HEK293 (cell line): ENCODE measurements at regions not wholly inside any gene's neighbourhood (a gene's known extent, or its start where the extent isn't known, plus 50 kb on each side); places are given as distances from the start of the nearest gene placed in this dataset.

Source experiments
- CTCF ChIA-PET: fragments of 350-600 bp; formaldehyde crosslinking; extraction: SDS; loops from one replicate; lab custom pipeline; 2021; ENCODE audit warnings: antibody characterized with exemption; lab: Yijun Ruan, JAX
- POLR2A ChIA-PET: fragments of 300-600 bp; formaldehyde crosslinking; extraction: SDS; loops from one replicate; lab custom pipeline; 2020; ENCODE audit warnings: antibody characterized with exemption, inconsistent platforms; lab: Yijun Ruan, JAX
- H3K27ac ChIP-seq: fragments of 200-500 bp; sonication (Bioruptor generic); 2 replicates; pipeline ENCODE4 v1.5.1; 2014; ENCODE audit warnings: low read depth, low read length, control low read depth, inconsistent platforms; ENCODE audit errors: extremely low read depth
- H3K36me3 ChIP-seq, 2 experiments: fragments of 200-500 bp in 1 of 2; sonication (Bioruptor generic) in 1 of 2; 1 replicate in 1 of 2; 2 replicates in 1 of 2; pipeline ENCODE4 v1.5.1; 2014 to 2017; ENCODE audit warnings: inconsistent platforms in 2 of 2, low read length in 2 of 2; ENCODE audit not compliant: control insufficient read depth in 2 of 2, insufficient read depth in 1 of 2
- H3K4me1 ChIP-seq: fragments of 200-500 bp; sonication (Bioruptor generic); 2 replicates; pipeline ENCODE4 v1.5.1; 2014; ENCODE audit warnings: mild to moderate bottlenecking, low read length, inconsistent platforms; ENCODE audit not compliant: control insufficient read depth, insufficient read depth
- H3K4me3 ChIP-seq: 2 replicates; pipeline ENCODE4 v1.5.1; 2011; ENCODE audit warnings: low read depth, mild to moderate bottlenecking, control low read depth, low read length, moderate library complexity
- H3K9me3 ChIP-seq: fragments of 200-500 bp; sonication (Bioruptor generic); 2 replicates; pipeline ENCODE4 v1.5.1; 2014; ENCODE audit warnings: low read depth, low read length, inconsistent platforms; ENCODE audit not compliant: control insufficient read depth, insufficient read depth
- HOXD13 ChIP-seq: sonication (generic); formaldehyde crosslinking; IDR thresholded peaks from 2 replicates; pipeline ENCODE4 v1.8.0; 2022; ENCODE audit warnings: missing genetic modification reagents, borderline replicate concordance
- IKZF3 ChIP-seq: fragments of 450-650 bp; IDR thresholded peaks from 2 replicates; pipeline ENCODE4 v1.5.0; 2018; ENCODE audit warnings: missing biosample characterization, mild to moderate bottlenecking, missing genetic modification characterization, moderate library complexity
- KLF10 ChIP-seq: fragments of 450-650 bp; IDR thresholded peaks from 2 replicates; pipeline ENCODE4 v1.5.1; 2018; ENCODE audit warnings: missing biosample characterization, mild to moderate bottlenecking, missing genetic modification characterization
- KLF16 ChIP-seq: fragments of 450-650 bp; formaldehyde crosslinking; IDR thresholded peaks from 2 replicates; pipeline ENCODE4 v1.5.1; 2017; ENCODE audit warnings: missing biosample characterization, missing genetic modification characterization
- MEIS1 ChIP-seq: sonication (generic); formaldehyde crosslinking; IDR thresholded peaks from 2 replicates; pipeline ENCODE4 v1.8.1; 2022; ENCODE audit warnings: missing genetic modification reagents, mild to moderate bottlenecking, borderline replicate concordance
- MYNN ChIP-seq: fragments of 450-650 bp; formaldehyde crosslinking; IDR thresholded peaks from 2 replicates; pipeline ENCODE4 v1.5.1; 2016; ENCODE audit warnings: missing biosample characterization, missing genetic modification characterization, borderline replicate concordance
- OSR2 ChIP-seq: fragments of 450-650 bp; formaldehyde crosslinking; IDR thresholded peaks from 2 replicates; pipeline ENCODE4 v1.5.1; 2016; ENCODE audit warnings: missing biosample characterization, missing genetic modification characterization
- YY1 ChIP-seq: fragments of 450-650 bp; formaldehyde crosslinking; IDR thresholded peaks from 2 replicates; pipeline ENCODE4 v1.5.1; 2018; ENCODE audit warnings: missing biosample characterization, missing genetic modification characterization
- ZFP3 ChIP-seq: fragments of 450-650 bp; formaldehyde crosslinking; IDR thresholded peaks from 2 replicates; pipeline ENCODE4 v1.5.1; 2016; ENCODE audit warnings: low read depth, missing biosample characterization, missing genetic modification characterization
- ZNF138 ChIP-seq: fragments of 450-650 bp; formaldehyde crosslinking; IDR thresholded peaks from 2 replicates; pipeline ENCODE4 v1.5.1; 2016; ENCODE audit warnings: missing biosample characterization, missing genetic modification characterization, borderline replicate concordance
- ZNF211 ChIP-seq: fragments of 450-650 bp; formaldehyde crosslinking; IDR thresholded peaks from 2 replicates; pipeline ENCODE4 v1.5.1; 2016; ENCODE audit warnings: low read depth, missing biosample characterization, missing genetic modification characterization
- ZNF248 ChIP-seq: fragments of 450-650 bp; formaldehyde crosslinking; IDR thresholded peaks from 2 replicates; pipeline ENCODE4 v1.5.1; 2017; ENCODE audit warnings: missing biosample characterization, missing genetic modification characterization
- ZNF280D ChIP-seq: fragments of 450-650 bp; formaldehyde crosslinking; IDR thresholded peaks from 2 replicates; pipeline ENCODE4 v1.5.1; 2016; ENCODE audit warnings: missing biosample characterization, missing genetic modification characterization
- ZNF426 ChIP-seq: fragments of 450-650 bp; formaldehyde crosslinking; IDR thresholded peaks from 2 replicates; pipeline ENCODE4 v1.5.1; 2017; ENCODE audit warnings: missing biosample characterization, missing genetic modification characterization, mild to moderate bottlenecking, inconsistent platforms, moderate library complexity
- ZNF433 ChIP-seq: fragments of 450-650 bp; formaldehyde crosslinking; IDR thresholded peaks from 2 replicates; pipeline ENCODE4 v1.5.1; 2016; ENCODE audit warnings: missing biosample characterization, missing genetic modification characterization, low read depth
- ZNF549 ChIP-seq: fragments of 450-650 bp; IDR thresholded peaks from 2 replicates; pipeline ENCODE4 v1.5.1; 2018; ENCODE audit warnings: missing biosample characterization, missing genetic modification characterization, mild to moderate bottlenecking, inconsistent platforms, moderate library complexity
- ZNF560 ChIP-seq: fragments of 450-650 bp; formaldehyde crosslinking; IDR thresholded peaks from 2 replicates; pipeline ENCODE4 v1.5.1; 2017; ENCODE audit warnings: missing biosample characterization, missing genetic modification characterization, borderline replicate concordance
- ZNF785 ChIP-seq: fragments of 450-650 bp; formaldehyde crosslinking; IDR thresholded peaks from 2 replicates; pipeline ENCODE4 v1.5.1; 2016; ENCODE audit warnings: missing biosample characterization, missing genetic modification characterization
- ZNF792 ChIP-seq: fragments of 450-650 bp; formaldehyde crosslinking; IDR thresholded peaks from 2 replicates; pipeline ENCODE4 v1.5.1; 2016; ENCODE audit warnings: missing biosample characterization, missing genetic modification characterization
- TF ChIP-seq, protein P1 (sequence below): fragments of 450-650 bp; formaldehyde crosslinking; IDR thresholded peaks from 2 replicates; pipeline ENCODE4 v1.5.1; 2016; ENCODE audit warnings: missing biosample characterization, missing genetic modification characterization
- TF ChIP-seq, protein P2 (sequence below): fragments of 450-650 bp; formaldehyde crosslinking; IDR thresholded peaks from 2 replicates; pipeline ENCODE4 v1.5.1; 2017; ENCODE audit warnings: missing biosample characterization, missing genetic modification characterization
- TF ChIP-seq, protein P3 (sequence below): fragments of 450-650 bp; formaldehyde crosslinking; IDR thresholded peaks from 2 replicates; pipeline ENCODE4 v1.5.1; 2016; ENCODE audit warnings: missing biosample characterization, missing genetic modification characterization
- TF ChIP-seq, protein P4 (sequence below): fragments of 450-650 bp; formaldehyde crosslinking; IDR thresholded peaks from 2 replicates; pipeline ENCODE4 v1.5.1; 2016; ENCODE audit warnings: missing biosample characterization, missing genetic modification characterization

GRCh38 chr3:150355574-150355973, 52.5 kb upstream of the TSC22D2 start:
- Histone ChIP-seq H3K36me3 (no peaks in the 10 kb centered on the region), H3K9me3 (no peaks in the 10 kb centered on the region), H3K4me3 (no peak overlapping the region), H3K27ac (no peak overlapping the region), H3K4me1 (no peaks in the 10 kb centered on the region)
- TF ChIP-seq YY1 (tag by site-specific recombination) = no peak
- TF ChIP-seq ZNF211 (tag by site-specific recombination) = no peak
- TF ChIP-seq KLF10 (tag by site-specific recombination) = no peak
- TF ChIP-seq ZNF248 = no peak
- no peak for TF ChIP-seq HOXD13 (CRISPR knock-in tag)
- no peak for TF ChIP-seq IKZF3
- no peak for TF ChIP-seq ZNF792
- no peak for TF ChIP-seq ZNF426
- no peak for TF ChIP-seq ZNF433
- no peak for TF ChIP-seq ZNF138 (tag by site-specific recombination)
- no peak for TF ChIP-seq ZNF560 (tag by site-specific recombination)
- TF ChIP-seq MEIS1 (CRISPR knock-in tag) = no peak
- TF ChIP-seq ZNF549 (tag by site-specific recombination) = no peak
- TF ChIP-seq, protein P1, sequence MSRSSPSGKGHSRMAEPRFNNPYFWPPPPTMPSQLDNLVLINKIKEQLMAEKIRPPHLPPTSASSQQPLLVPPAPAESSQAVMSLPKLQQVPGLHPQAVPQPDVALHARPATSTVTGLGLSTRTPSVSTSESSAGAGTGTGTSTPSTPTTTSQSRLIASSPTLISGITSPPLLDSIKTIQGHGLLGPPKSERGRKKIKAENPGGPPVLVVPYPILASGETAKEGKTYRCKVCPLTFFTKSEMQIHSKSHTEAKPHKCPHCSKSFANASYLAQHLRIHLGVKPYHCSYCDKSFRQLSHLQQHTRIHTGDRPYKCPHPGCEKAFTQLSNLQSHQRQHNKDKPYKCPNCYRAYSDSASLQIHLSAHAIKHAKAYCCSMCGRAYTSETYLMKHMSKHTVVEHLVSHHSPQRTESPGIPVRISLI (tag by site-specific recombination) = no peak
- CTCF ChIA-PET = interaction anchor here (0.7 kb wide), 1 partner anchor 69 kb away, joined by 3 read pairs; no protein-coding TSS in a partner anchor
- POLR2A ChIA-PET = no interaction called here

- H3K27ac ChIP-seq = no peak overlapping the region
- no peak overlapping the region for H3K4me3 ChIP-seq
- CTCF ChIA-PET = interaction anchor here (0.7 to 1.0 kb wide), 2 partner anchors 10 to 66 kb away, joined by 3 read pairs; no protein-coding TSS in a partner anchor
- H3K9me3 ChIP-seq = no peaks in the 10 kb centered on the region
- no peaks in the 10 kb centered on the region for H3K36me3 ChIP-seq
- no peaks in the 10 kb centered on the region for H3K4me1 ChIP-seq
- TF ChIP-seq ZFP3 (tag by site-specific recombination) (no peak), ZNF280D (tag by site-specific recombination) (no peak)
- TF ChIP-seq, protein P2, sequence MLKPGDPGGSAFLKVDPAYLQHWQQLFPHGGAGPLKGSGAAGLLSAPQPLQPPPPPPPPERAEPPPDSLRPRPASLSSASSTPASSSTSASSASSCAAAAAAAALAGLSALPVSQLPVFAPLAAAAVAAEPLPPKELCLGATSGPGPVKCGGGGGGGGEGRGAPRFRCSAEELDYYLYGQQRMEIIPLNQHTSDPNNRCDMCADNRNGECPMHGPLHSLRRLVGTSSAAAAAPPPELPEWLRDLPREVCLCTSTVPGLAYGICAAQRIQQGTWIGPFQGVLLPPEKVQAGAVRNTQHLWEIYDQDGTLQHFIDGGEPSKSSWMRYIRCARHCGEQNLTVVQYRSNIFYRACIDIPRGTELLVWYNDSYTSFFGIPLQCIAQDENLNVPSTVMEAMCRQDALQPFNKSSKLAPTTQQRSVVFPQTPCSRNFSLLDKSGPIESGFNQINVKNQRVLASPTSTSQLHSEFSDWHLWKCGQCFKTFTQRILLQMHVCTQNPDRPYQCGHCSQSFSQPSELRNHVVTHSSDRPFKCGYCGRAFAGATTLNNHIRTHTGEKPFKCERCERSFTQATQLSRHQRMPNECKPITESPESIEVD (tag by site-specific recombination) = no peak
- POLR2A ChIA-PET = no interaction called here
Measured at GRCh38 chr3:150352931-150353330, 55.2 kb upstream of the TSC22D2 start.

- POLR2A ChIA-PET = no interaction called here
- H3K27ac ChIP-seq = no peak overlapping the region
- no peak overlapping the region for H3K4me3 ChIP-seq
- H3K9me3 ChIP-seq = no peaks in the 10 kb centered on the region
- CTCF ChIA-PET = no interaction called here
- no peaks in the 10 kb centered on the region for H3K36me3 ChIP-seq
- no peaks in the 10 kb centered on the region for H3K4me1 ChIP-seq
- TF ChIP-seq OSR2 (tag by site-specific recombination) (no peak), ZNF785 (tag by site-specific recombination) (no peak), MYNN (tag by site-specific recombination) (no peak), KLF16 (tag by site-specific recombination) (no peak), ZNF211 (tag by site-specific recombination) (no peak)
- TF ChIP-seq, protein P3, sequence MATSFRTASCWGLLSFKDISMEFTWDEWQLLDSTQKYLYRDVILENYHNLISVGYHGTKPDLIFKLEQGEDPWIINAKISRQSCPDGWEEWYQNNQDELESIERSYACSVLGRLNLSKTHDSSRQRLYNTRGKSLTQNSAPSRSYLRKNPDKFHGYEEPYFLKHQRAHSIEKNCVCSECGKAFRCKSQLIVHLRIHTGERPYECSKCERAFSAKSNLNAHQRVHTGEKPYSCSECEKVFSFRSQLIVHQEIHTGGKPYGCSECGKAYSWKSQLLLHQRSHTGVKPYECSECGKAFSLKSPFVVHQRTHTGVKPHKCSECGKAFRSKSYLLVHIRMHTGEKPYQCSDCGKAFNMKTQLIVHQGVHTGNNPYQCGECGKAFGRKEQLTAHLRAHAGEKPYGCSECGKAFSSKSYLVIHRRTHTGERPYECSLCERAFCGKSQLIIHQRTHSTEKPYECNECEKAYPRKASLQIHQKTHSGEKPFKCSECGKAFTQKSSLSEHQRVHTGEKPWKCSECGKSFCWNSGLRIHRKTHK = no peak
- TF ChIP-seq, protein P4, sequence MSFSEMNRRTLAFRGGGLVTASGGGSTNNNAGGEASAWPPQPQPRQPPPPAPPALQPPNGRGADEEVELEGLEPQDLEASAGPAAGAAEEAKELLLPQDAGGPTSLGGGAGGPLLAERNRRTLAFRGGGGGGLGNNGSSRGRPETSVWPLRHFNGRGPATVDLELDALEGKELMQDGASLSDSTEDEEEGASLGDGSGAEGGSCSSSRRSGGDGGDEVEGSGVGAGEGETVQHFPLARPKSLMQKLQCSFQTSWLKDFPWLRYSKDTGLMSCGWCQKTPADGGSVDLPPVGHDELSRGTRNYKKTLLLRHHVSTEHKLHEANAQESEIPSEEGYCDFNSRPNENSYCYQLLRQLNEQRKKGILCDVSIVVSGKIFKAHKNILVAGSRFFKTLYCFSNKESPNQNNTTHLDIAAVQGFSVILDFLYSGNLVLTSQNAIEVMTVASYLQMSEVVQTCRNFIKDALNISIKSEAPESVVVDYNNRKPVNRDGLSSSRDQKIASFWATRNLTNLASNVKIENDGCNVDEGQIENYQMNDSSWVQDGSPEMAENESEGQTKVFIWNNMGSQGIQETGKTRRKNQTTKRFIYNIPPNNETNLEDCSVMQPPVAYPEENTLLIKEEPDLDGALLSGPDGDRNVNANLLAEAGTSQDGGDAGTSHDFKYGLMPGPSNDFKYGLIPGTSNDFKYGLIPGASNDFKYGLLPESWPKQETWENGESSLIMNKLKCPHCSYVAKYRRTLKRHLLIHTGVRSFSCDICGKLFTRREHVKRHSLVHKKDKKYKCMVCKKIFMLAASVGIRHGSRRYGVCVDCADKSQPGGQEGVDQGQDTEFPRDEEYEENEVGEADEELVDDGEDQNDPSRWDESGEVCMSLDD (tag by site-specific recombination) = no peak
Measured at GRCh38 chr3:150351398-150351797, 56.7 kb upstream of the TSC22D2 start.
